ENCODE measurements at regions not wholly inside any gene's neighbourhood (a gene's known extent, or its start where the extent isn't known, plus 50 kb on each side); places are given as distances from the start of the nearest gene placed in this dataset.

DNA sequence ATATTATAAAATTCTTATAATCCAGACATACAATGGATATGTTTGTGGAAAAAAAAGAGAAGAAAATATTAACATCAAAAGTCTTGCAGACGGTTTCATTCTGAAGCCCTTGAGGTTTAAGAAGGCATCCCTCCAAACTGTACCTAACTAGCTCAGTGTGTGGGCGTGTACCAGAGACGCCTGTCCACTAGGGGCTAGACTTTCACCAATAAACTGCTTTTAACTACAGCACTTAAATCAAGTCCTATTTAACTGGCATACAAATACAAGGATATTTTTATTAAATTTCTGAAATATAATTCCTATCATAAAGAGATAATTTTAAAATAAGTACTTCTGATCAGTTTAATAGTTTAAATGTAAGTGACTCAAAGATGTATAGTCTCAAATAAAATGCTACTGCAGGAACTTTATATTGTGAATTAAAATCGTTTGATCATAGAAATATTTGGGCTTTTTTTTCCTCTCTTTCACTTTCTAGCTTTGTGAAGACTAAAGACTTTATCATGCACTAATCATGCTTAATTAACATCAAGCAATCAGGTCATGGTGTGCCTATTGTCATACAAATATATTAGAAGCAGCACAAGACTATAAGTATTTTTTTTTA is 437.7 kb downstream of the SATB2 start:
- Histone ChIP-seq H3K36me3 (replicated peaks; ENCODE audit: insufficient read depth, low read length) (no peaks in the 10 kb centered on the region), H3K9ac (ENCODE audit: low read length) (no peak overlapping the region), H3K4me2 (ENCODE audit: low read depth, low read length) (no peak overlapping the region), H2AFZ (ENCODE audit: low read length) (no peak overlapping the region), H3K4me3 (ENCODE audit: low read length) (no peak overlapping the region), H3K4me1 (ENCODE audit: low read length) (no peaks in the 10 kb centered on the region), H3K79me2 (ENCODE audit: low read length) (no peaks in the 10 kb centered on the region), H3K9me3 (replicated peaks; ENCODE audit: insufficient read depth, low read length) (no peaks in the 10 kb centered on the region), H3K27ac (ENCODE audit: low read length) (no peak overlapping the region), H3K27me3 (replicated peaks; ENCODE audit: insufficient read depth, low read length) (no peaks in the 10 kb centered on the region), H3F3A (ENCODE audit: insufficient read depth, low read length) (no peaks in the 10 kb centered on the region), H3K9me2 (replicated peaks; ENCODE audit: insufficient read depth, low read length) (no peaks in the 10 kb centered on the region), H4K20me1 (ENCODE audit: insufficient read depth, low read length) (no peaks in the 10 kb centered on the region)
- TF ChIP-seq, protein P1, sequence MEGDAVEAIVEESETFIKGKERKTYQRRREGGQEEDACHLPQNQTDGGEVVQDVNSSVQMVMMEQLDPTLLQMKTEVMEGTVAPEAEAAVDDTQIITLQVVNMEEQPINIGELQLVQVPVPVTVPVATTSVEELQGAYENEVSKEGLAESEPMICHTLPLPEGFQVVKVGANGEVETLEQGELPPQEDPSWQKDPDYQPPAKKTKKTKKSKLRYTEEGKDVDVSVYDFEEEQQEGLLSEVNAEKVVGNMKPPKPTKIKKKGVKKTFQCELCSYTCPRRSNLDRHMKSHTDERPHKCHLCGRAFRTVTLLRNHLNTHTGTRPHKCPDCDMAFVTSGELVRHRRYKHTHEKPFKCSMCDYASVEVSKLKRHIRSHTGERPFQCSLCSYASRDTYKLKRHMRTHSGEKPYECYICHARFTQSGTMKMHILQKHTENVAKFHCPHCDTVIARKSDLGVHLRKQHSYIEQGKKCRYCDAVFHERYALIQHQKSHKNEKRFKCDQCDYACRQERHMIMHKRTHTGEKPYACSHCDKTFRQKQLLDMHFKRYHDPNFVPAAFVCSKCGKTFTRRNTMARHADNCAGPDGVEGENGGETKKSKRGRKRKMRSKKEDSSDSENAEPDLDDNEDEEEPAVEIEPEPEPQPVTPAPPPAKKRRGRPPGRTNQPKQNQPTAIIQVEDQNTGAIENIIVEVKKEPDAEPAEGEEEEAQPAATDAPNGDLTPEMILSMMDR (IDR thresholded peaks at IDR 0.05; ENCODE audit: low read length): peak; percentile 29
- no peak for TF ChIP-seq EZH2phosphoT487 (IDR thresholded peaks at IDR 0.05; ENCODE audit: low read length)
- DNase-seq: peak; percentile 18

- H3F3A ChIP-seq (ENCODE audit: insufficient read depth, low read length): no peaks in the 10 kb centered on the region
- no peaks in the 10 kb centered on the region for H3K79me2 ChIP-seq (ENCODE audit: low read length)
- H3K27ac ChIP-seq (ENCODE audit: low read length): no peak overlapping the region
- H3K27me3 ChIP-seq (replicated peaks; ENCODE audit: insufficient read depth, low read length): no peaks in the 10 kb centered on the region
- TF ChIP-seq EZH2 (optimal IDR thresholded peaks at IDR 0.05; ENCODE audit: low read depth, low read length): no peak
- no peak for TF ChIP-seq EZH2phosphoT487 (IDR thresholded peaks at IDR 0.05; ENCODE audit: low read length)
- no peak overlapping the region for H3K4me3 ChIP-seq (ENCODE audit: low read length)
- no peak for DNase-seq
- no peak overlapping the region for H3K9ac ChIP-seq (ENCODE audit: low read length)
- no peaks in the 10 kb centered on the region for H3K36me3 ChIP-seq (replicated peaks; ENCODE audit: insufficient read depth, low read length)
- H4K20me1 ChIP-seq (ENCODE audit: insufficient read depth, low read length): no peaks in the 10 kb centered on the region
- no peak overlapping the region for H3K4me2 ChIP-seq (ENCODE audit: low read depth, low read length)
- H3K9me3 ChIP-seq (replicated peaks; ENCODE audit: insufficient read depth, low read length): no peaks in the 10 kb centered on the region
- H3K4me1 ChIP-seq (ENCODE audit: low read length): no peaks in the 10 kb centered on the region
- H2AFZ ChIP-seq (ENCODE audit: low read length): no peak overlapping the region
- H3K9me2 ChIP-seq (replicated peaks; ENCODE audit: insufficient read depth, low read length): no peaks in the 10 kb centered on the region
Observed at GRCh38 chr2:199018826-199019225, 438.9 kb downstream of the SATB2 start.

GRCh38 chr2:199015072-199015471 is 442.7 kb downstream of the SATB2 start:
- Histone ChIP-seq H3K4me1 (ENCODE audit: low read length) (no peaks in the 10 kb centered on the region), H3F3A (ENCODE audit: insufficient read depth, low read length) (no peaks in the 10 kb centered on the region), H4K20me1 (ENCODE audit: insufficient read depth, low read length) (no peaks in the 10 kb centered on the region), H3K36me3 (replicated peaks; ENCODE audit: insufficient read depth, low read length) (no peaks in the 10 kb centered on the region), H3K79me2 (ENCODE audit: low read length) (no peaks in the 10 kb centered on the region), H3K9me2 (replicated peaks; ENCODE audit: insufficient read depth, low read length) (no peaks in the 10 kb centered on the region), H3K27me3 (replicated peaks; ENCODE audit: insufficient read depth, low read length) (no peaks in the 10 kb centered on the region), H3K9ac (ENCODE audit: low read length) (no peak overlapping the region), H2AFZ (ENCODE audit: low read length) (no peak overlapping the region), H3K9me3 (replicated peaks; ENCODE audit: insufficient read depth, low read length) (no peaks in the 10 kb centered on the region), H3K4me3 (ENCODE audit: low read length) (no peak overlapping the region), H3K27ac (ENCODE audit: low read length) (no peak overlapping the region), H3K4me2 (ENCODE audit: low read depth, low read length) (no peak overlapping the region)
- TF ChIP-seq, protein P1 (IDR thresholded peaks at IDR 0.05; ENCODE audit: low read length): no peak
- TF ChIP-seq EZH2 (optimal IDR thresholded peaks at IDR 0.05; ENCODE audit: low read depth, low read length): no peak
- no peak for TF ChIP-seq EZH2phosphoT487 (IDR thresholded peaks at IDR 0.05; ENCODE audit: low read length)
- no peak for DNase-seq

DNA sequence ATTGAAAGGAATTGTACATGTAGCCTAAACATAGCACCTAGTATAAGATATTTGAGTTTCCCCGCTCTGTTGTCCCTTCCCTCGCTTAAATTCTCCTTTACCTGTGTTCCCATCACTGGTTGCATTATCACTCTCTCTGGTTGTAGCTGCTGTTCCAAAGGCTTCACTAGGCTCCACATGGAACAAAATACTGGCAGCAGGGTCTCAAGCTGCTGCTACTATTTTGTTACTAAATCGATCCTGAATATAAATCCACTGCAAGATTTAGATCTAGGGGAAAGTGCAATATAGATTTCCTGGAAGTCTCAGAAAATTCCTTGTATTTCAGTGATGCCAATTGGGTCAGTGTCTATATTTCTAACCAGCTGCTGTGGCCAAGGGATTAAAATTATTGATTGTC is 443.5 kb downstream of the SATB2 start:
- DNase-seq: no peak
- no peaks in the 10 kb centered on the region for H3K4me1 ChIP-seq (ENCODE audit: low read length)

More for the DNA sequence above, 443.5 kb downstream of the SATB2 start:
- H3K4me3 ChIP-seq (ENCODE audit: low read length): no peak overlapping the region
- no peaks in the 10 kb centered on the region for H3K27me3 ChIP-seq (replicated peaks; ENCODE audit: insufficient read depth, low read length)
- TF ChIP-seq EZH2 (optimal IDR thresholded peaks at IDR 0.05; ENCODE audit: low read depth, low read length): no peak
- no peaks in the 10 kb centered on the region for H3K79me2 ChIP-seq (ENCODE audit: low read length)
- no peaks in the 10 kb centered on the region for H3K36me3 ChIP-seq (replicated peaks; ENCODE audit: insufficient read depth, low read length)
- no peaks in the 10 kb centered on the region for H3K9me2 ChIP-seq (replicated peaks; ENCODE audit: insufficient read depth, low read length)
- no peaks in the 10 kb centered on the region for H3K9me3 ChIP-seq (replicated peaks; ENCODE audit: insufficient read depth, low read length)
- no peak overlapping the region for H2AFZ ChIP-seq (ENCODE audit: low read length)
- no peak overlapping the region for H3K27ac ChIP-seq (ENCODE audit: low read length)
- H3F3A ChIP-seq (ENCODE audit: insufficient read depth, low read length): no peaks in the 10 kb centered on the region
- H4K20me1 ChIP-seq (ENCODE audit: insufficient read depth, low read length): no peaks in the 10 kb centered on the region
- no peak overlapping the region for H3K4me2 ChIP-seq (ENCODE audit: low read depth, low read length)
- H3K9ac ChIP-seq (ENCODE audit: low read length): no peak overlapping the region
